BJ (cell line): ENCODE measurements at regions not wholly inside any gene's neighbourhood (a gene's known extent, or its start where the extent isn't known, plus 50 kb on each side); places are given as distances from the start of the nearest gene placed in this dataset.
A peak's percentile ranks its signal among the peaks of the same experiment; 100 is the strongest.

Source experiments
- CTCF ChIA-PET: fragments of 350-600 bp; formaldehyde crosslinking; extraction: SDS; loops from one replicate; lab custom pipeline; 2021; ENCODE audit warnings: antibody characterized with exemption, inconsistent platforms; lab: Yijun Ruan, JAX
- POLR2A ChIA-PET: fragments of 300-600 bp; sonication (Branson Sonifier 250); formaldehyde crosslinking; extraction: SDS; loops from one replicate; lab custom pipeline; 2021; ENCODE audit warnings: antibody characterized with exemption; lab: Charles Lee
- DNase-seq: peaks from one replicate; pipeline ENCODE4 v3.0.0-alpha.2; 2011; ENCODE audit warnings: low read depth
- H3K27me3 ChIP-seq: 2 replicates; pipeline ENCODE4 v1.6.0; 2011; ENCODE audit warnings: low read length; ENCODE audit not compliant: control insufficient read depth, insufficient read depth
- H3K36me3 ChIP-seq: 2 replicates; pipeline ENCODE4 v1.5.1; 2011; ENCODE audit warnings: low read length; ENCODE audit not compliant: control insufficient read depth, insufficient read depth
- H3K4me3 ChIP-seq: 2 replicates; pipeline ENCODE4 v1.5.1; 2011; ENCODE audit warnings: low read depth, mild to moderate bottlenecking, control low read depth, low read length
- CTCF ChIP-seq: IDR thresholded peaks from 2 replicates; pipeline ENCODE4 v1.5.1; 2011; ENCODE audit warnings: low read depth, mild to moderate bottlenecking, control low read depth, inconsistent platforms, low read length, moderate library complexity; ENCODE audit not compliant: insufficient read depth

- POLR2A ChIA-PET, result no interaction called here
- Histone ChIP-seq H3K36me3 (no peaks in the 10 kb centered on the region), H3K27me3 (no peaks in the 10 kb centered on the region), H3K4me3 (no peak overlapping the region)
- DNase-seq, result no peak
- no peak for TF ChIP-seq CTCF
- CTCF ChIA-PET, result interaction anchor here (0.9 kb wide), 1 partner anchor 12 kb away, joined by 3 read pairs; no protein-coding TSS in a partner anchor
Observed at GRCh38 chr2:133624551-133624950, 56.3 kb upstream of the NCKAP5 start.

GRCh38 chr2:133627741-133628140, 59.5 kb upstream of the NCKAP5 start:
- H3K36me3 ChIP-seq, result no peaks in the 10 kb centered on the region
- no peaks in the 10 kb centered on the region for H3K27me3 ChIP-seq
- no peak overlapping the region for H3K4me3 ChIP-seq
- ChIA-PET CTCF (interaction anchor here (1.1 kb wide), 1 partner anchor 18 kb away, joined by 4 read pairs; no protein-coding TSS in a partner anchor), POLR2A (no interaction called here)
- no peak for TF ChIP-seq CTCF
- DNase-seq, result no peak

GRCh38 chr2:133633309-133633708, 65.0 kb upstream of the NCKAP5 start:
- CTCF ChIA-PET, result interaction anchor here (0.6 to 1.1 kb wide), 4 partner anchors 10 to 211 kb away, joined by 3 to 4 read pairs (median 4); no protein-coding TSS in a partner anchor
- Histone ChIP-seq H3K27me3 (no peaks in the 10 kb centered on the region), H3K4me3 (no peak overlapping the region), H3K36me3 (no peaks in the 10 kb centered on the region)
- no peak for TF ChIP-seq CTCF
- POLR2A ChIA-PET, result no interaction called here
- no peak for DNase-seq

- POLR2A ChIA-PET, result no interaction called here
- CTCF ChIA-PET, result interaction anchor here (0.6 to 1.1 kb wide), 4 partner anchors 9 to 211 kb away, joined by 3 to 4 read pairs (median 4); no protein-coding TSS in a partner anchor
- Histone ChIP-seq H3K27me3 (no peaks in the 10 kb centered on the region), H3K36me3 (no peaks in the 10 kb centered on the region), H3K4me3 (peak overlapping the region; percentile 42)
- no peak for TF ChIP-seq CTCF
- peak; percentile 58 for DNase-seq
Observed at GRCh38 chr2:133633881-133634409, 65.7 kb upstream of the NCKAP5 start.

GRCh38 chr2:133635131-133635530, 66.9 kb upstream of the NCKAP5 start:
- POLR2A ChIA-PET, result no interaction called here
- Histone ChIP-seq H3K4me3 (no peak overlapping the region), H3K27me3 (no peaks in the 10 kb centered on the region), H3K36me3 (no peaks in the 10 kb centered on the region)
- TF ChIP-seq CTCF, result no peak
- DNase-seq, result no peak
- CTCF ChIA-PET, result interaction anchor here (1.0 kb wide), 1 partner anchor 9 kb away, joined by 3 read pairs; no protein-coding TSS in a partner anchor
